ENCODE measurements at regions not wholly inside any gene's neighbourhood (a gene's known extent, or its start where the extent isn't known, plus 50 kb on each side); places are given as distances from the start of the nearest gene placed in this dataset.

GRCh38 chr1:4256351-4256750, 356.3 kb upstream of the C1orf174 start:
- H3K23ac ChIP-seq (ENCODE audit: low read depth, low read length): no peak overlapping the region
- TF ChIP-seq RCOR1 (IDR thresholded peaks at IDR 0.05; ENCODE audit: insufficient replicate concordance, low read length): no peak
- TF ChIP-seq, protein P1, sequence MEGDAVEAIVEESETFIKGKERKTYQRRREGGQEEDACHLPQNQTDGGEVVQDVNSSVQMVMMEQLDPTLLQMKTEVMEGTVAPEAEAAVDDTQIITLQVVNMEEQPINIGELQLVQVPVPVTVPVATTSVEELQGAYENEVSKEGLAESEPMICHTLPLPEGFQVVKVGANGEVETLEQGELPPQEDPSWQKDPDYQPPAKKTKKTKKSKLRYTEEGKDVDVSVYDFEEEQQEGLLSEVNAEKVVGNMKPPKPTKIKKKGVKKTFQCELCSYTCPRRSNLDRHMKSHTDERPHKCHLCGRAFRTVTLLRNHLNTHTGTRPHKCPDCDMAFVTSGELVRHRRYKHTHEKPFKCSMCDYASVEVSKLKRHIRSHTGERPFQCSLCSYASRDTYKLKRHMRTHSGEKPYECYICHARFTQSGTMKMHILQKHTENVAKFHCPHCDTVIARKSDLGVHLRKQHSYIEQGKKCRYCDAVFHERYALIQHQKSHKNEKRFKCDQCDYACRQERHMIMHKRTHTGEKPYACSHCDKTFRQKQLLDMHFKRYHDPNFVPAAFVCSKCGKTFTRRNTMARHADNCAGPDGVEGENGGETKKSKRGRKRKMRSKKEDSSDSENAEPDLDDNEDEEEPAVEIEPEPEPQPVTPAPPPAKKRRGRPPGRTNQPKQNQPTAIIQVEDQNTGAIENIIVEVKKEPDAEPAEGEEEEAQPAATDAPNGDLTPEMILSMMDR (conservative IDR thresholded peaks at IDR 0.05; ENCODE audit: low read depth, low read length): no peak
- no peak for TF ChIP-seq CEBPB (IDR thresholded peaks at IDR 0.05; ENCODE audit: low read depth, low read length)
- TF ChIP-seq MAFK (IDR thresholded peaks at IDR 0.05; ENCODE audit: low read depth, low read length): no peak
- no peak for TF ChIP-seq POLR2A (IDR thresholded peaks at IDR 0.05; ENCODE audit: low read depth, low read length)
- TF ChIP-seq MXI1 (IDR thresholded peaks at IDR 0.05; ENCODE audit: borderline replicate concordance, low read depth, low read length): no peak
- TF ChIP-seq RAD21 (IDR thresholded peaks at IDR 0.05; ENCODE audit: low read length): no peak
- TF ChIP-seq CHD1 (IDR thresholded peaks at IDR 0.05; ENCODE audit: low read depth, low read length): no peak
- no peak for TF ChIP-seq BHLHE40 (IDR thresholded peaks at IDR 0.05; ENCODE audit: low read depth, low read length)
- no peak for TF ChIP-seq RFX5 (IDR thresholded peaks at IDR 0.05; ENCODE audit: low read depth, low read length)
- TF ChIP-seq, protein P2, sequence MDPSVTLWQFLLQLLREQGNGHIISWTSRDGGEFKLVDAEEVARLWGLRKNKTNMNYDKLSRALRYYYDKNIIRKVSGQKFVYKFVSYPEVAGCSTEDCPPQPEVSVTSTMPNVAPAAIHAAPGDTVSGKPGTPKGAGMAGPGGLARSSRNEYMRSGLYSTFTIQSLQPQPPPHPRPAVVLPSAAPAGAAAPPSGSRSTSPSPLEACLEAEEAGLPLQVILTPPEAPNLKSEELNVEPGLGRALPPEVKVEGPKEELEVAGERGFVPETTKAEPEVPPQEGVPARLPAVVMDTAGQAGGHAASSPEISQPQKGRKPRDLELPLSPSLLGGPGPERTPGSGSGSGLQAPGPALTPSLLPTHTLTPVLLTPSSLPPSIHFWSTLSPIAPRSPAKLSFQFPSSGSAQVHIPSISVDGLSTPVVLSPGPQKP (IDR thresholded peaks at IDR 0.05; ENCODE audit: borderline replicate concordance, low read depth, low read length): no peak
- no peak for TF ChIP-seq NFE2L2 (IDR thresholded peaks at IDR 0.05; ENCODE audit: low read depth, low read length)
- BruUV-seq (replicated peaks): no TSS peak

More at GRCh38 chr1:4256351-4256750, 356.3 kb upstream of the C1orf174 start:
- H3K4me1 ChIP-seq (ENCODE audit: control insufficient read depth, insufficient read depth, low read length): no peaks in the 10 kb centered on the region
- no peak overlapping the region for H3K18ac ChIP-seq (ENCODE audit: low read depth, low read length)
- H4K5ac ChIP-seq (ENCODE audit: low read depth, low read length): no peak overlapping the region
- in situ Hi-C loops (cut with MboI; ENCODE audit: low sequenced_read_pairs) (no loop called here), dilution Hi-C loops (cut with HindIII; ENCODE audit: low sequenced_read_pairs, unreplicated experiment) (no loop called here), intact Hi-C loops (cut with micrococcal nuclease) (no loop called here)
- ATAC-seq (ENCODE audit: low read depth): no peak
- H3K27ac ChIP-seq (ENCODE audit: insufficient read depth, low read length): no peak overlapping the region
- H2BK120ac ChIP-seq (ENCODE audit: low read depth, low read length): no peak overlapping the region
- H2BK20ac ChIP-seq (ENCODE audit: low read depth, low read length): no peak overlapping the region
- no peak overlapping the region for H4K91ac ChIP-seq (ENCODE audit: insufficient read depth, low read depth, low read length)
- no peak overlapping the region for H4K8ac ChIP-seq (ENCODE audit: low read depth in 2 of 2, low read length in 2 of 2)
- no peak overlapping the region for H3K9ac ChIP-seq (ENCODE audit: low read depth, low read length)
- H3K79me1 ChIP-seq (ENCODE audit: low read depth in 1 of 2, low read length in 2 of 2): no peaks in the 10 kb centered on the region
- H2BK15ac ChIP-seq (ENCODE audit: low read depth, low read length): no peak overlapping the region
- no peaks in the 10 kb centered on the region for H3K9me1 ChIP-seq (ENCODE audit: insufficient read depth, low read length)
- no peak overlapping the region for H2AK5ac ChIP-seq (ENCODE audit: low read depth, low read length)
- no peak overlapping the region for H3K4me3 ChIP-seq (ENCODE audit: insufficient read depth, low read depth, low read length)
- H2AFZ ChIP-seq (replicated peaks; ENCODE audit: low read length, poor library complexity): no peak overlapping the region
- H2BK5ac ChIP-seq (ENCODE audit: low read depth, low read length, poor library complexity, severe bottlenecking): no peak overlapping the region
- no peak overlapping the region for H3K4me2 ChIP-seq (ENCODE audit: low read depth, low read length)
- no peak overlapping the region for H2AK9ac ChIP-seq (replicated peaks; ENCODE audit: low read depth, low read length, poor library complexity)
- ChIA-PET POLR2A (ENCODE audit: unreplicated experiment) (no interaction called here), CTCF (no interaction called here)
- no peaks in the 10 kb centered on the region for H3K27me3 ChIP-seq (ENCODE audit: control insufficient read depth, insufficient read depth, low read length)
- no peaks in the 10 kb centered on the region for H3K36me3 ChIP-seq (ENCODE audit: control insufficient read depth, insufficient read depth, low read length)
- no CpG with 5 or more reads among the region's 4 CpGs for WGBS, 2 experiments (ENCODE audit: extremely low coverage in 2 of 2, insufficient read length in 1 of 2)
- no peak for DNase-seq
- peaks cover 16% of the 10 kb centered on the region for H3K9me3 ChIP-seq (ENCODE audit: control insufficient read depth, insufficient read depth, low read length)
- H3K4ac ChIP-seq (ENCODE audit: low read depth, low read length): no peak overlapping the region
- no peak overlapping the region for H3K14ac ChIP-seq (replicated peaks; ENCODE audit: low read depth, low read length)
- H4K20me1 ChIP-seq (ENCODE audit: insufficient read depth, low read length): no peaks in the 10 kb centered on the region
- no peak overlapping the region for H3K56ac ChIP-seq (ENCODE audit: extremely low read depth, insufficient read depth, low read length)
